ENCODE measurements at regions not wholly inside any gene's neighbourhood (a gene's known extent, or its start where the extent isn't known, plus 50 kb on each side); places are given as distances from the start of the nearest gene placed in this dataset.

- no peak for TF ChIP-seq GABPA (IDR thresholded peaks at IDR 0.05; ENCODE audit: borderline replicate concordance, insufficient read depth, low read length)
These were observed 248.0 kb downstream of the TMEM182 start (continued) for GRCh38 chr2:103009871-103010270.
